BJ (cell line): ENCODE measurements at regions not wholly inside any gene's neighbourhood (a gene's known extent, or its start where the extent isn't known, plus 50 kb on each side); places are given as distances from the start of the nearest gene placed in this dataset.
"Not testable (repeated sequence)": the region's sequence is repeated elsewhere in the genome, so short reads cannot be mapped to it uniquely, and the experiment has no call there.

Experiments
- CTCF ChIA-PET: fragments of 350-600 bp; formaldehyde crosslinking; extraction: SDS; loops from one replicate; lab custom pipeline; 2021; ENCODE audit warnings: antibody characterized with exemption, inconsistent platforms; lab: Yijun Ruan, JAX
- POLR2A ChIA-PET: fragments of 300-600 bp; sonication (Branson Sonifier 250); formaldehyde crosslinking; extraction: SDS; loops from one replicate; lab custom pipeline; 2021; ENCODE audit warnings: antibody characterized with exemption; lab: Charles Lee
- DNase-seq: peaks from one replicate; pipeline ENCODE4 v3.0.0-alpha.2; 2011; ENCODE audit warnings: low read depth
- H3K27me3 ChIP-seq: 2 replicates; pipeline ENCODE4 v1.6.0; 2011; ENCODE audit warnings: low read length; ENCODE audit not compliant: control insufficient read depth, insufficient read depth
- H3K36me3 ChIP-seq: 2 replicates; pipeline ENCODE4 v1.5.1; 2011; ENCODE audit warnings: low read length; ENCODE audit not compliant: control insufficient read depth, insufficient read depth
- H3K4me3 ChIP-seq: 2 replicates; pipeline ENCODE4 v1.5.1; 2011; ENCODE audit warnings: low read depth, mild to moderate bottlenecking, control low read depth, low read length
- TF ChIP-seq, protein P1 (sequence below): IDR thresholded peaks from 2 replicates; pipeline ENCODE4 v1.5.1; 2011; ENCODE audit warnings: low read depth, mild to moderate bottlenecking, control low read depth, inconsistent platforms, low read length, moderate library complexity; ENCODE audit not compliant: insufficient read depth

DNA sequence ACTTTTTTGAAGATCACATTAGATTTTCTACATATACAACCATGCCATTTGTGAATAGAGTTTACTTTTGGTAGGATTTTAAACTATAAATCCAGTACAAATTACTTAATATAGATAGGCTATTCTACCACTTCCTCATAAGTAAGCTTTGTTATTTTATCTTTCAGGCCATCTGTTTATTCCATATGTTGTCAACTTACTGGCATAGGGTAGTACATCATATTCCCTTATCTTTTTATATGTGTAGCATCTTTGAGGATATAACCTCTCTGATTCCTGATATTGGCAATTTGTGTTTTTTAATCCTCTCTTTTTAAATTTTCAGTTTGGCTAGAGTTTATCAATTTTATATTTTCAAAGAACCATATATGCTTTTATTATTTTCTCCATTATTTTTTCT is 515.4 kb downstream of the DIPK2A start:
- DNase-seq = no peak
- Histone ChIP-seq H3K27me3 (no peaks in the 10 kb centered on the region), H3K36me3 (no peaks in the 10 kb centered on the region), H3K4me3 (no peak overlapping the region)
- TF ChIP-seq, protein P1, sequence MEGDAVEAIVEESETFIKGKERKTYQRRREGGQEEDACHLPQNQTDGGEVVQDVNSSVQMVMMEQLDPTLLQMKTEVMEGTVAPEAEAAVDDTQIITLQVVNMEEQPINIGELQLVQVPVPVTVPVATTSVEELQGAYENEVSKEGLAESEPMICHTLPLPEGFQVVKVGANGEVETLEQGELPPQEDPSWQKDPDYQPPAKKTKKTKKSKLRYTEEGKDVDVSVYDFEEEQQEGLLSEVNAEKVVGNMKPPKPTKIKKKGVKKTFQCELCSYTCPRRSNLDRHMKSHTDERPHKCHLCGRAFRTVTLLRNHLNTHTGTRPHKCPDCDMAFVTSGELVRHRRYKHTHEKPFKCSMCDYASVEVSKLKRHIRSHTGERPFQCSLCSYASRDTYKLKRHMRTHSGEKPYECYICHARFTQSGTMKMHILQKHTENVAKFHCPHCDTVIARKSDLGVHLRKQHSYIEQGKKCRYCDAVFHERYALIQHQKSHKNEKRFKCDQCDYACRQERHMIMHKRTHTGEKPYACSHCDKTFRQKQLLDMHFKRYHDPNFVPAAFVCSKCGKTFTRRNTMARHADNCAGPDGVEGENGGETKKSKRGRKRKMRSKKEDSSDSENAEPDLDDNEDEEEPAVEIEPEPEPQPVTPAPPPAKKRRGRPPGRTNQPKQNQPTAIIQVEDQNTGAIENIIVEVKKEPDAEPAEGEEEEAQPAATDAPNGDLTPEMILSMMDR = no peak
- CTCF ChIA-PET = no interaction called here
- POLR2A ChIA-PET = no interaction called here

DNA sequence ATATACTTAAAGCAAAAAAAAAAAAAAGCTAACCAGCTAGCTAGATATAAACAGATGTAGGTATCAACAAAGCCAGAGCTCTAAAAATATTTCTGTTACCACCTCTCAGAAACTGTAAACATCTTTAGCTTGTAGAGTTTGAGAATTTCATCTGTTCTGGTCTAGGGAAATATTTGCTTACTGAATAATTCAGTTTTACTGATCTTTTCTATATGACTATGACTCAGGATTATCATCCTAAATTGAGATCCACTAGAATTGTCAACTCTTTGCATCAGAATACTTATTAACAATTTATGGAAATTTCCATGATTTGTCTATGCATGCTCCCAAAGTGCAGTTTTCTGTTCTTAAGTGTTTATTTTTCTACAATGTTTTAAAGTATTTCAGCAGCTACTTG is 517.3 kb downstream of the DIPK2A start:
- no peak for DNase-seq
- Histone ChIP-seq H3K27me3 (no peaks in the 10 kb centered on the region), H3K36me3 (no peaks in the 10 kb centered on the region), H3K4me3 (no peak overlapping the region)
- TF ChIP-seq, protein P1 = no peak
- ChIA-PET POLR2A (no interaction called here), CTCF (no interaction called here)

DNA sequence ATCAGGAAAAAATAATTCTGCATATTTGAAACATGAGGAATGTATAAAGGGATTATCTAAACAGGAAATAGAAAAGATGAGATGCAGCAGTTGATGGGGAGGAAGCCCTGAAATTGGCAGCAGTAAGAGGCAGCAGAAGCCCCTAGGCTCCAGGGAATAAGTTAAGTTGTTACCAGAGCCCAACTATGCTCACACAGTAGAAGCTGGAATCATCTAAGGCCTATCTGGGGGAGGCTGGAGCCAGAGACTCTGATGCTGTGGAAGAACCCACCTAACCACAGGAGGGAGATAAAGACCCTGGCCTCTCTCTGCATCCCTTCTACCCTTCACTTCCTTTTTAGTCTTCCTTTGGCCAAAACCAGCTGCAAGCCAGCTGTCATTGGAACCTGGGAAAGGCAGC is 519.7 kb downstream of the DIPK2A start:
- ChIA-PET POLR2A (no interaction called here), CTCF (interaction anchor here (1.6 kb wide), 1 partner anchor 9 kb away, joined by 4 read pairs; no protein-coding TSS in a partner anchor)
- no peaks in the 10 kb centered on the region for H3K27me3 ChIP-seq
- H3K36me3 ChIP-seq = no peaks in the 10 kb centered on the region
- H3K4me3 ChIP-seq = no peak overlapping the region
- no peak for DNase-seq
- TF ChIP-seq, protein P1 = no peak

DNA sequence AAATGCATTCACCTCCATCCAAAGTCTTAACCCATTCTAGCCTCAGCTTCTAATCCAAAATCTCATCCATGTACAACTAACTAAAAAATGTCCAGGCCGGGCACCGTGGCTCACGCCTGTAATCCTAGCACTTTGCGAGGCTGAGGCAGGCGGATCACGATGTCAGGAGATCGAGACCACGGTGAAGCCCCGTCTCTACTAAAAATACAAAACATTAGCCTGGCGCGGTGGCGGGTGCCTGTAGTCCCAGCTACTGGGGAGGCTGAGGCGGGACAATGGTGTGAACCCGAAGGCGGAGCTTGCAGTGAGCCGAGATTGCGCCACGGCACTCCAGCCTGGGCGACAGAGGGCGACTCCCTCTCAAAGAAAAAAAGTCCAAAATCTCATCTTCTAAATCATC is 523.0 kb downstream of the DIPK2A start:
- DNase-seq, POLR2A ChIA-PET, CTCF ChIA-PET, H3K36me3 ChIP-seq, H3K4me3 ChIP-seq, H3K27me3 ChIP-seq: not testable (repeated sequence)

DNA sequence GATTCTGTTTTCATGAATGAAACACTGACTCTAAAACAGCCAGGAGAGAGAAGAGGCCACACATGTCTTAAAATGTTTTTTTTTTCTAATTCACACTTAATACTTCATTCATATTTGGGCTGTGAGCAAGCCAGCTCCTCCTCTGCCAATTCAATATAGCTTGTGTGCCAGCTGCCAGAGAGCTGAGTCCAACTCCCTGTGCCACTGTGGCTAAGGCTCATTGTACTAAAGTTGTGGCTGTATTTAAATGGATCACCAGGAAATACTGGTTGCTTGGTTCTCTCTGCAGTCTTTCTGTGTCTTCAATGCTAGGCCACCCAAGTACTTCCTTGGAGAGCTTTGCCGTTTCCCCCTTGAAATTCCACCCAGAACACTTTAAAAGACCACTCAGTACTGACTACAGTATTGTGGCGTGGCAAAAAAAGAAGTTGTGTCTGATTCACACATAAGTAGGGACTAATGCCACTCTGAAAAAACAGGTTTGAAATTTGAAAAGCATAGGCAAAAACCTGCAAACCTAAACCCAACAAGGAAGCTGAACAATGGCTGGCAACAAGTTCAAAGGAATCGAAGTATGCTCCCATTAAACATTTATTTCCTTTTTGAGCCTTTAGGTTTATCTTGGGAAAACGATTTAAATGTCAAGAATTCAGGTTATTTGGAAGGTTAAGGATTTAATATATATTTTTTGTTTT is 524.7 kb downstream of the DIPK2A start:
- TF ChIP-seq, protein P1 = no peak
- no peaks in the 10 kb centered on the region for H3K27me3 ChIP-seq
- ChIA-PET POLR2A (no interaction called here), CTCF (interaction anchor here (0.7 kb wide), 1 partner anchor 9 kb away, joined by 3 read pairs; no protein-coding TSS in a partner anchor)
- DNase-seq = no peak
- no peaks in the 10 kb centered on the region for H3K36me3 ChIP-seq
- no peak overlapping the region for H3K4me3 ChIP-seq

DNA sequence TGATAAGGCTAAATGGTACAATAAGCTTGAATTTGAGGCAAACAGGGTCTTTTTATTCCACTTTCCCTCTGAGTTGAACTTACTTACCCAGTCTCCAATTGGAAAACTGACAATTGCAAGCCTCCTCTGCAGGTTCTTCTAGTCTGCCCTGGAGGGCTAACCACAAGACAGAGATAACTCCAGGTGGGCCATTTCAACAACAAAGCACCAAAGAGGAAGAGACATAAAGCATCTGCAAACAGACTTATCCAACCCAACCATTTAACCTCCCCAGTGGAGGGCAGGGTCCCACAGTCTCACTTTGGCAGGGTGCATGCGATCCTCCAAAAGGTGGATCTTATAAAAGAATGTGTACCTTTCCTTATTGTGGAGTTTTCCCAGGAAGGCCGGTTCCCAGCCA is 525.8 kb downstream of the DIPK2A start:
- no peak for DNase-seq
- ChIA-PET POLR2A (no interaction called here), CTCF (interaction anchor here (0.6 kb wide), 1 partner anchor 196 kb away, joined by 3 read pairs; no protein-coding TSS in a partner anchor)
- Histone ChIP-seq H3K4me3 (no peak overlapping the region), H3K36me3 (no peaks in the 10 kb centered on the region), H3K27me3 (no peaks in the 10 kb centered on the region)
- TF ChIP-seq, protein P1 = no peak
